C1 segment of cervical spinal cord (tissue), 14 donors: ENCODE measurements at regions not wholly inside any gene's neighbourhood (a gene's known extent, or its start where the extent isn't known, plus 50 kb on each side); places are given as distances from the start of the nearest gene placed in this dataset.
"Not testable (repeated sequence)": the region's sequence is repeated elsewhere in the genome, so short reads cannot be mapped to it uniquely, and the experiment has no call there.

Experiments used
- DNase-seq, 14 donors: peaks; one replicate each; lab custom pipeline; 2025; lab: John Stamatoyannopoulos, UW

GRCh38 chr3:5974630-5975322 lies 787.3 kb downstream of the EDEM1 start:
- no peak for DNase-seq

DNA sequence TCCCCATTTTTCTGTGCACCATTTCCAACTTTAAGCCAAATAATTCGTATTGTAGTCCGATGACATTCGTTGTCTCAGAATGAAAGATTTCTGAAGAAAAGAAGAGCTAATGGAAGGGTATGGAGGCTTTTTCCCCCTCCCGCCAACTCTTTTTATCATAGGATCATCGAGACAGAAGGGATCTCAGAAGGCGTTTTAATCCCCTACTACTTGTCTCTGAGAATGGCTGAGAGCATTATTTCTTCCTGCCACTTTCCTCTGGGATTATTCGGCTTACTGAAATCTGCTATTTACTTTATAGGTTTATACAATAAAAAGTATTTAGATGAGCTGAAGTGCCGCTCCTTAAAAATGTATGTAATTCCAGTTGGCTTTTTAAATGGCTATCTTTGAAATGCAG lies 789.8 kb downstream of the EDEM1 start:
- DNase-seq = no peak

DNA sequence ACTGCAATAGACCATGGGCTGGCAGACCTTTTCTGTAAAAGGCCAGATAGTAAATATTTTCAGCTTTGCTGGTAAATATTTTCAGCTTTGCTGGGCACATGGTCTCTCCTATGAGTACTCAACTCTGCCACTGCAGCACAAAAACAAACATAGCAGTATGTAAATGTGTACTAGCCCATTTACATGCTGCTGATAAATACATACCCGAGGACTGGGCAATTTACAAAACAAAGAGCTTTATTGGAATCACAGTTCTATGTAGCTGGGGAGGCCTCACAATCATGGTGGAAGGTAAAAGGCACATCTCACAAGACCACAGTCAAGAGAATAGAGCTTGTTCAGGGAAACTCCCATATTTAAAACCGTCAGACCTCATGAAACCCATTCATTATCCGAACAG lies 793.0 kb downstream of the EDEM1 start:
- DNase-seq = no peak

GRCh38 chr3:5994651-5995050 lies 807.1 kb downstream of the EDEM1 start:
- DNase-seq = no peak

- DNase-seq = no peak
Measured at GRCh38 chr3:6018456-6018855, 830.9 kb downstream of the EDEM1 start.

DNA sequence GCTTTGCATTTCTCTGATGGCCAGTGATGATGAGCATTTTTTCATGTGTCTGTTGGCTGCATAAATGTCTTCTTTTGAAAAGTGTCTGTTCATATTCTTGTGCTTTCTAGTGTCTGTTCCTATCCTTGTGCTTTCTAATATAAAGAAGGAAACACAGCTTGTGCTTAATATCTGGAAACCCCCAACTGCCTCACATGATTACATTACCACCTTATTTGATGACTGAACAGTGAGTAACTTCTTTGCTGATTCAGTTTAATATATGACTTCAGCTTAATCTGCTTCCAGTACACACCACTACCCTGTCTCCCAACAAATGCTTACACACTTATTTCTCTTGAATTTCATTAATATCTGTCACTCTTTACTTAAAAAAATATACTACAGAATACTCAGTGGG lies 835.1 kb downstream of the EDEM1 start:
- no peak for DNase-seq

GRCh38 chr3:6025032-6025431 lies 835.9 kb upstream of the GRM7 start:
- DNase-seq = no peak

- not testable (repeated sequence) for DNase-seq
Measured at GRCh38 chr3:6030648-6031047, 830.3 kb upstream of the GRM7 start.

DNA sequence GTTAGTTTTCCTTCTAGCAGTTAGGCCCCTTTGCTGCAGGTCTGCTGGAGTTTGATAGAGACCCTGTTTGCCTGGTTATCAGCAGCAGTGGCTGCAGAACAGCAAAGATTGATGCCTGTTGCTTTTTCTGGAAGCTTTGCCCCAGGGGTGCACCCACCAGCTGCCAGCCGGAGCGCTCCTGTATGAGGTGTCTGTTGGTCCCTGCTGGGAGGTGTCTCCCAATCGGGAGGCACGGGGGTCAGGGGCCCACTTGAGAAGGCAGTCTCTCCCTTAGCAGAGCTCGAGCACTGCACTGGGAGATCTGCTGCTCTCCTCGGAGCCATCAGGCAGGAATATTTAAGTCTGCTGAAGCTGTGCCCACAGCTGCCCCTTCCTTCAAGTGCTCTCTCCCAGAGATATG lies 825.3 kb upstream of the GRM7 start:
- DNase-seq = no peak

- no peak for DNase-seq
Measured at GRCh38 chr3:6039971-6040370, 820.9 kb upstream of the GRM7 start.

DNA sequence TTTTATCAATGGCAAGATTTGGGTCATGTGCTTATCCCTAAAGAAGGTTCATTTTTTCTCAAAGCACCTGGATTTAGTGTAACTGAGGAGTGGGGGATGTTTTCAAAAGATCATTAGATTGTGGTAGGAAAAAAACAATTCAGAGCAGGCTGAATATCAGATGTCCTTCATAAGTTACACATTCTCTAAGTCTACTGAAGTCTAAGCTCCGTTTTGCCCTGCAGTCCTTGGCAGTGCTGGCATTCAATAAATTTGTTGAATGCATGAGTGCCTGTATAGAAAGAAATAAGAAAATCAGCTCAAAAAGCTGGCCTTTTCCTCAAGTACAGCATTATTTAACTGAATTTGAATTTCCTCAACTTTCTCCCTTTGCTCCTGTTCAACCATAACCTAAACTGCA lies 819.0 kb upstream of the GRM7 start:
- no peak for DNase-seq

GRCh38 chr3:6047016-6047415 lies 813.9 kb upstream of the GRM7 start:
- no peak for DNase-seq

GRCh38 chr3:6060251-6060650 lies 800.7 kb upstream of the GRM7 start:
- DNase-seq = no peak

DNA sequence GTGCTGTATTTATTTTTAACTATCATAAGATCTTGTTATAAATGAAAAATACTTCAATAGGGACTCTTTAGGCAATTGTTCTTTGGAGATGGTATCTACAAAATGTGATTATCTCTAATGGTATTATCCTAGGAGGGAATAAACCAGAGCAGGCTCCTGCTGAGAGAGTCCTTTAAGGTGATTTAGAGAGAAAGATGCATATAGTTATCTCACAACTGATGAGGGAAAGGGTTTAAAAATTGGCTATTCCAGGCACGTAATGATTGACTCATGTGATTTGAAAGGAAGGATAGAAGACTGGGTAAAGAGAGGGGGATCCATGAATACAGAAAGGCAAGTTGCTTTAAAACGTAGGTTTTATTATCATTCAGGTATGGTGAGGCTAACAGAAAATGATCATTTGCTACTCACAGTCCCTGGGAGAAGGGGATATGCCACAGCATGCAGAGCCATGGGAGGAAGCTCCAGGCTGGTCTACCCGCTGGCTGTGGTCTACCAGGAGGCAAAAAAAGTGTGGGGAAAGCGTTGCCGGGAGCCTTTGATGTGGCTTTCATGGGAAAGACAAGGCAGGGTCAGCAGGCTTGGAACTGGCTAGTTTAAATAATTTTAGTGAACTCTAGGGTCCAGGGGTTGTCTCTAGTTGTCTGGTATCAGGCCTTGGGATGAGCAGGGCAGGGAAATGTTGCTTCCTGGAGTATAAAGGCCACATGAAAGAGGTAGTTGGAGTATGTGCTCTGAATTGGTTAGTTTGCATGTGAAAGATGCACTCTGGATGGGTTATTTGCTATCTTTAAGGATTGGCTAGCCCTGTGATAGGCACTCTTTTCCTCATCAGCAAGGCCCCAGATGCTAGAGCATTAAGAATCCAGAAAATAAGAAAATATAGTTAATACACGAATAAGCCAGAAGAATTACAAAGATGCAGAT lies 798.4 kb upstream of the GRM7 start:
- no peak for DNase-seq

DNA sequence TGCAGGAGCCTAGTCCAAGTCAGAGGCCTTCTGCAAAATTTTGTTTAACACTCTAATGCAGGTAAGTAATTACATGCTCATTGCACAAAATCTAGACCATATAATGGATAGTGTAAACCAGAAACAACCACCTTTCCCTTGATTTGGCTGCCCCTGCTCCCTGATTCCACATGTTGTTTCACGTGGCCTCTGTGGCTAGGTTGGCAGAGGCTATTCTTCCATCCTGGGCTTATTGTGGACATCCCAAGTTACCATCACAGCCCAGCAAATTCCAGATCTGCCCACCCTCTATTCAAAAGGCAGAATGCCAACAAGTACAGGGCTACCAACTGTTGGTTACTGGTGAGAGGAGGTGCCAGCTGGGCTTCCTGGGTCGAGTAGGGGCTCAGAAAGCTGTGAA lies 794.5 kb upstream of the GRM7 start:
- DNase-seq = no peak

- not testable (repeated sequence) for DNase-seq
Measured at GRCh38 chr3:6066868-6067578, 793.9 kb upstream of the GRM7 start.

GRCh38 chr3:6074952-6075351 lies 786.0 kb upstream of the GRM7 start:
- no peak for DNase-seq

DNA sequence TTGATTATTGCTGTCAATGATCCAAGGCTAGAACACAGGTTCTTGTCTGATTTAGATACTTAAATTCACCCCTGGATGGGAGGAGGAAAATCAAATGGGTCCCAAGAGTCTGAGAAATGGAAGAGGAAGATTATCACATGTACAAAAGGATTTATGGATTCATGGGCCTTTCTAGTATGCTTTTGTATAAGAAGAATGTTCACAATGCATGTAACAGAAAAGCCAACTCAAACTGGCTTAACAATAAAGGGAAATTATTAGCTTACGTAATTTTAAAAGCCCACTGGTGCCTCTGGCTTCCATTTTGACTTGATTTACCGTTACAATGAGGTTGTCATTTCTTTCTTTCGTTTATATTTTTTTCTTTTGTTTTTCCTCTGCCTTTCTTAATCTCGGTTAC lies 782.5 kb upstream of the GRM7 start:
- DNase-seq = no peak

- DNase-seq = no peak
Measured at GRCh38 chr3:6079011-6079410, 781.9 kb upstream of the GRM7 start.

- no peak for DNase-seq
Measured at GRCh38 chr3:6079561-6080179, 781.2 kb upstream of the GRM7 start.

DNA sequence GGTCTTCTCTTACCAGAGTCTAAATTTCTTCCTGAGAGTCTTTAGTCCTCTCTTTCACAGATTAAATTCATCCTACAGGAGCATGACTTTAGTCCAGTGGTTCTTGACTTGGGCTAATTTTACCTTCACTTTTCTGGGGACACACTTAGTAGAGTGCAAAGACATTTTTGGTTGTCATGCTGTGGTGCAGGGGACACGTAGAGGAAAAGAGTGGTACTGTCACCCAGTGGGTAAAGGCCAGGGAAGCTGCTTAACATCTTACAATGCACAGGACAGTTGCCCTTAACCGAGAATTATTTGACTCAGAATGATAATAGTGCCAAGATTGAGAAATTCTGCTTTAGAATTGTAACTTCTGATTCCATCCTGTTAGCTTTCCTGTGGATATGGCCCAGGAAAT lies 772.5 kb upstream of the GRM7 start:
- no peak for DNase-seq

DNA sequence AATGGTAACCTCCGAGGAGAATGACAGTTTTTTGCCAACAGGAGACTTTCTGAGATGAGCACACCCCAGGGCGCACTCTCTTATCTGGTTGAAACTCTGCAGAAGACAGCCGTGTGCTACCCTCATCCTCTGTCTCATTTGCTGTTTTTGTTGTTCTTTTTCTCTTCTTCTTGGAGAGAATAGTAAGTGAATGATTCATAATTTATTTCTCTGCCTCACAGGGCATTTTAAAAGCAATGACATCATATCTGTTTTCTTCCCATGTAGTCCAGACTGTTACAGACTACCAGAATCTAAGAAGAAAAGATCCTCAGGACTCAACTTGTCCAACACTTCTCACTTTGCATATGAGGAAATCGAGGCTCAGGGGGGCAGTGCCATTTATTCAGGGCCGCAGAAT lies 771.1 kb upstream of the GRM7 start:
- no peak for DNase-seq
